ENCODE measurements at regions not wholly inside any gene's neighbourhood (a gene's known extent, or its start where the extent isn't known, plus 50 kb on each side); places are given as distances from the start of the nearest gene placed in this dataset.

- no peak overlapping the region for H3K9ac ChIP-seq (ENCODE audit: low read depth, low read length)
- intact Hi-C loops (cut with micrococcal nuclease) (no loop called here), in situ Hi-C loops (cut with MboI; ENCODE audit: low sequenced_read_pairs) (no loop called here), dilution Hi-C loops (cut with HindIII; ENCODE audit: low sequenced_read_pairs, unreplicated experiment) (no loop called here)
- no peak overlapping the region; the same call in 1 of the 2 replicates for H2BK120ac ChIP-seq (ENCODE audit: low read depth, low read length)
- H4K91ac ChIP-seq (ENCODE audit: insufficient read depth, low read depth, low read length), result no peak overlapping the region; the same call in 1 of the 2 replicates
- DNase-seq, result no peak
- no peaks in the 10 kb centered on the region for H3K9me3 ChIP-seq (ENCODE audit: control insufficient read depth, insufficient read depth, low read length)
- no peaks in the 10 kb centered on the region for H4K20me1 ChIP-seq (ENCODE audit: insufficient read depth, low read length)
- WGBS, 2 experiments (ENCODE audit: extremely low coverage in 2 of 2, insufficient read length in 1 of 2), result no CpG with 5 or more reads among the region's 4 CpGs
- H2BK5ac ChIP-seq (ENCODE audit: low read depth, low read length, poor library complexity, severe bottlenecking), result no peak overlapping the region
- H3K79me1 ChIP-seq (ENCODE audit: low read depth in 1 of 2, low read length in 2 of 2), result no peaks in the 10 kb centered on the region
- H3K56ac ChIP-seq (ENCODE audit: extremely low read depth, insufficient read depth, low read length), result no peak overlapping the region
- no peak overlapping the region for H3K4me2 ChIP-seq (ENCODE audit: low read depth, low read length)
- no peak overlapping the region for H2AK9ac ChIP-seq (replicated peaks; ENCODE audit: low read depth, low read length, poor library complexity)
- H3K18ac ChIP-seq (ENCODE audit: low read depth, low read length), result no peak overlapping the region
- CTCF ChIA-PET, result interaction anchor here (0.7 kb wide), 1 partner anchor 463 kb away, joined by 6 read pairs; no protein-coding TSS in a partner anchor
- H3K4ac ChIP-seq (ENCODE audit: low read depth, low read length), result no peak overlapping the region
- no peaks in the 10 kb centered on the region for H3K27me3 ChIP-seq (ENCODE audit: control insufficient read depth, insufficient read depth, low read length)
- TF ChIP-seq MAFK (IDR thresholded peaks at IDR 0.05; ENCODE audit: low read depth, low read length) (no peak), USF2 (IDR thresholded peaks at IDR 0.05; ENCODE audit: low read depth, low read length) (no peak), SMC3 (IDR thresholded peaks at IDR 0.05; ENCODE audit: low read depth, low read length) (no peak), CEBPB (IDR thresholded peaks at IDR 0.05; ENCODE audit: low read depth, low read length) (no peak), CTCF (conservative IDR thresholded peaks at IDR 0.05; ENCODE audit: low read depth, low read length) (no peak), MAZ (IDR thresholded peaks at IDR 0.05; ENCODE audit: borderline replicate concordance, low read depth, low read length) (no peak), BHLHE40 (IDR thresholded peaks at IDR 0.05; ENCODE audit: low read depth, low read length) (no peak), FOS (IDR thresholded peaks at IDR 0.05; ENCODE audit: low read depth, low read length) (no peak)
- no peak overlapping the region for H3K27ac ChIP-seq (ENCODE audit: insufficient read depth, low read length)
- H3K14ac ChIP-seq (replicated peaks; ENCODE audit: low read depth, low read length), result no peak overlapping the region
- ATAC-seq (ENCODE audit: low read depth), result no peak
- H2AFZ ChIP-seq (replicated peaks; ENCODE audit: low read length, poor library complexity), result no peak overlapping the region
- BruUV-seq (replicated peaks), result no TSS peak
- H4K8ac ChIP-seq (ENCODE audit: low read depth in 2 of 2, low read length in 2 of 2), result no peak overlapping the region
- no peak overlapping the region for H2BK15ac ChIP-seq (ENCODE audit: low read depth, low read length)
- H2BK20ac ChIP-seq (ENCODE audit: low read depth, low read length), result no peak overlapping the region; the same call in 1 of the 2 replicates
- H3K23ac ChIP-seq (ENCODE audit: low read depth, low read length), result no peak overlapping the region
- H3K36me3 ChIP-seq (ENCODE audit: control insufficient read depth, insufficient read depth, low read length), result no peaks in the 10 kb centered on the region
- no peak overlapping the region for H3K4me3 ChIP-seq (ENCODE audit: insufficient read depth, low read depth, low read length)
- no peaks in the 10 kb centered on the region for H3K9me1 ChIP-seq (ENCODE audit: insufficient read depth, low read length)
- no peak overlapping the region for H4K5ac ChIP-seq (ENCODE audit: low read depth, low read length)
- peaks cover 3% of the 10 kb centered on the region; the same call in 1 of the 2 replicates for H3K4me1 ChIP-seq (ENCODE audit: control insufficient read depth, insufficient read depth, low read length)
- H2AK5ac ChIP-seq (ENCODE audit: low read depth, low read length), result no peak overlapping the region
- POLR2A ChIA-PET (ENCODE audit: unreplicated experiment), result no interaction called here
Observed at GRCh38 chr13:64993514-64994164, 2236.5 kb downstream of the PCDH9 start.
